G401 (cell line): ENCODE measurements at regions not wholly inside any gene's neighbourhood (a gene's known extent, or its start where the extent isn't known, plus 50 kb on each side); places are given as distances from the start of the nearest gene placed in this dataset.
"Not testable (repeated sequence)": the region's sequence is repeated elsewhere in the genome, so short reads cannot be mapped to it uniquely, and the experiment has no call there.

Experiments
- DNase-seq: peaks from one replicate; pipeline ENCODE4 v3.0.0-alpha.2; 2015; ENCODE audit warnings: low spot score
- in situ Hi-C: cut with HindIII; loops from 2 replicates; pipeline ENCODE4 v1.10.0; 2016; ENCODE audit warnings: low sequenced_read_pairs, mixed read lengths

DNA sequence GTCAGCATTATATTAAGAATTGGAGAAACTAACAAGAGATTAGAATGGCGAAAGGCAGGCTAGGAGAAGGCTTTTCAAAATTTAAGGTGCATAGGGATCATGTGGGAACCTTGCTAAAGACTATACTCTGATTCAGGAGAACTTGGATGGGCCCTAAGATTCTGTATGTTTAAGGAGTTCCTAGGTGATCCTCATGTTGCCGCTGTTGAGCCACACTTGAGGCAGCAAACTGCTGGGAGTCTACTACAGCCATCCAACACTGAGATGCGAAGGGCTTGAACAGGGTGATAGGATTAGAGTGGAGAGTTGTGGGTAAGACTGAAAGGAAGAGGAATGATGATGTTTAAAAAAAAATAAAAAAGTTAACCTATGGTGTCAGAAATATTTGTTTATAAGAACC, 1013.2 kb downstream of the MRPL39 start:
- in situ Hi-C loops: no loop called here

DNA sequence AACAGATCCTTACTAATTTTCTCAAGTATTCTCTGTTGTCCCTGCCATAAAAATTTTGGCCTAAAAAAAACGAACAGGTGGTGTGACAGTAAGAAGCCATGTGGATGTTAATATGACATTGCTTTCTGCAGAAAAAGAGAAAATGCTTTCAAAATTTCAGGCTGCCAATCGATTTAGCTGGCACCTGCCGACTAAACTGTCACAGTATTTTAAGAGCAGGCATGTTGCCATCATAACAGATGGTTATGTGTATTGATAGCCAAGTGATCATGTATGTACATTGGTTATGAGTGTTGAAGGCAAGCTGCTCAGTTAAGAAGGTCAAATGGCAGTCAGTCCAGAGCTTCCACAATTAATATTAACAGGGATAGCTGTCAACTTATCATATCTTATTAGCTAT, 1017.0 kb downstream of the MRPL39 start:
- in situ Hi-C loops: no loop called here
- DNase-seq: peak; percentile 89

More for the DNA sequence above, 1013.2 kb downstream of the MRPL39 start:
- no peak for DNase-seq

DNA sequence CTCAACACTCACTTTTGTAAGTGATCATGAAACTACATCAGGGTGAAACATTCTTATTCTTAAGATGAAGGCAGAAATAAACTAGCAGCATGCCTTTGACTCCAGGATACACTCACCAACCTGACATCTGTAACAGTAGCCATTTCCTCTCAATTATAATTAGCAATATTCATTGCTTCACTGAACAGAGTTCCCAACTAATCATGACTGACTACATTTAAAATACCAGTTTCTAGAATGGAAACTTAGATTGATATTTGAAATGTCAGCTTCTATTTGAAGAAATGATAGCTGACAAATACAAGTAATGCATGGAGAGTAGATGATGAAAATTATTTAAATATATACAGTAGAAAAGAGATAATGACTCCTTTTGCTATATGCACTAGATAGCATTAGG, 1023.8 kb downstream of the MRPL39 start:
- DNase-seq: no peak
- in situ Hi-C loops: no loop called here

DNA sequence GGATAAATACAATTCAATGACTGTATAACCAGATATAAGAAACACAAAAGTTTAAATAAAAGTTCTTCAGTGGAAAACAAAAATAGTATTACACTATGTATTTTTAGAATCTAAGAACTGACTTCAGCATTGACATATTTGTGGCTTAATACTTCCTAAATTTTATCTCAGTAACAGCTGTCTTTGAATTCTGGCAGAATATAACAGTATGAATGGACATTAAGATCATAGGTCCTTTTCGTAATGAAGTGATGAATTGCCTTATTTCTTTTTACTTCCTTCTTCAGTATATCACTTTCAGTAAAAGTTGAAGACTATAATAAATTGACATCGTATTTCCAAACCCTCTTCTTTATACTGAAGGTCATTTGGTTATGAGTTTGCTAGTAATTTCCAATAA, 1030.0 kb downstream of the MRPL39 start:
- in situ Hi-C loops: no loop called here
- DNase-seq: no peak

DNA sequence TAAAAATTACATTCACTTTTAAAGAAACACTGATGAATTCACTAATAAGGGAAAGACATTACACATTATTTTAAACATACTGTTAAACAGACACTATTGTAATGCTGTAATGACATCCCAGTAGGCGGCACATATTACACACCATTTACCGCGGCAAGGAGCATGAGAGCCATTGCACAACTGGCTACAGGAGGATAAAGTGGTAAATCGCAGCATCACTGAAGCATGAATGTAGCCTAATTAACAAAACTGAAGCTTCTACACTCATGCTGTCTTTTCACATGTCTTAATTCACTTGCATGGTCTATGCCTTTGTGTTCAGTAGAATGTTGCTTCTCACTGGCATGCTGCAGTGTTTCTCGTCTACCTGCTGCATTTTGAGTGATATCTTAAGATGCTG, 1046.0 kb downstream of the MRPL39 start:
- in situ Hi-C loops: no loop called here
- DNase-seq: no peak

DNA sequence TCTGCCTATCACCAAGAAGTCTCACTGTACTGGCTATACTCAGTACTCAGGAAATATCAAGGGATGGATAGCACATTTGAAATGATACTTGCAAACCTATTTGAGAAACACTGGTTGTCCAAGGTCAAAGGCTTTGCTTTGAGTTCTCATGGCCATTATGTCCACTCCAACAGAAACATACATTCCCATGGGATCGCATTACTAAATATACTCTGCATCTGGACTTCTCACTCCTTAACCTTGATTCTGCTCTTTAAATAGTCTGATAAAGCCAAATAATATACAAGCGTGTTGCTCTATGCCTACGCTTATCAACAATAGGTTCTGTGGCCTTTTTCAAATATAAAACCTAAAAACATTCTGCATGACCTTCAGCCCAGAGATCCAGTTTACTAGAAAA, 1054.8 kb downstream of the MRPL39 start:
- in situ Hi-C loops: no loop called here
- DNase-seq: no peak

DNA sequence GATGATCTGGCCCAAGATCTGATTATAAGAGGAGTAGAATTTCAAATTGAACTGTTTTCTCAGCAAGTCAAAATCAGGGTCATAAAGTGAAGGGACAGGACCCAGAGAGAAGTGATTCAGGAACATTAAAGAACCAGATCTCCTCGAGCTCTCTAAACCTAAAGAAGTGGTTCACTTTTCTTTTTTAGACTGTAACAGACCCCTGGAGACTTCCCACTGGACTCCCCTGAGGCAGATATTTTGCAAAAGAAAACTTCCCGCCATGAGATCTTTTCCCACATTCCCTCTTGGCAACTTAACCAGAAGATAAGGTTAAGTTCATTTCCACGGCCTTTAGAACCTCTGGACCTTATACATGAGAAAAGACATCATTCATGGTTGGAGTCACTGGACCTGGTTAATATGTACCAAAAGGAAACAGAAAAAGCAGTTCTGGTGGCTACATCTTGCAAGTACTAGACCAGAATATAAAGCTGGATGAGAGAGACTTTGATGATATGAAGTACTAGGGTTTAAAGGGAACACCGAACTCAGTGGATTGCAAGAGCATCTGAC, 1061.4 kb downstream of the MRPL39 start:
- no peak for DNase-seq
- in situ Hi-C loops: no loop called here

DNA sequence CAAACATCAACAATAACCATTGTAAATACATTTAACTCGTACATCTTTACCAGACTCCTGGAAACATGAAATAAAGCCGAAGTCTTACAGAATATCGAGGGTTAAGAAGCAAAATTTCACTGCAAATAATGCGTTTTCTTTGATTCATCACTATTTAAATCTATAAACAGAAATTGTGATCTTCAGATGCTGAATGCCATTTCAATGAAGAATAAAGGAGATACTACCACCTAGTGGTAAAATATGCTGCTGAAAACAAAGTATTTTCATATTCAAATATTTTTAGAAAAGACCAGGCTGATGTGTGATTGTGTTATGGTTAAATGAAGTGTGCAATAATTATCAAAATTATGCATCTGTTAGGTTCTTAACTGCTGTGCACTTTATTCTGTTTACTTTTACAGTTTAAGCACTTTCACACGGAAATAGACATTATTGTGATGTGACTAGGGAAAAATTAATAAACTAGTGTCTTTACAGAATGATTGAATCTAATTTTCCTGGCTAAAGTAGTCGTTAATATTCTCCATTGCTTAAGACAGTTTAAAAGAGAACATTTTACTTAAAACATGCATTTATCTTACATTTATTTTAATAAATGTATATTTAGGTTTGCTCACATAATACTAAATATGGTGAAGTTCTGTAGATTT, 1093.1 kb downstream of the MRPL39 start:
- in situ Hi-C loops: no loop called here
- peak; percentile 6 for DNase-seq

DNA sequence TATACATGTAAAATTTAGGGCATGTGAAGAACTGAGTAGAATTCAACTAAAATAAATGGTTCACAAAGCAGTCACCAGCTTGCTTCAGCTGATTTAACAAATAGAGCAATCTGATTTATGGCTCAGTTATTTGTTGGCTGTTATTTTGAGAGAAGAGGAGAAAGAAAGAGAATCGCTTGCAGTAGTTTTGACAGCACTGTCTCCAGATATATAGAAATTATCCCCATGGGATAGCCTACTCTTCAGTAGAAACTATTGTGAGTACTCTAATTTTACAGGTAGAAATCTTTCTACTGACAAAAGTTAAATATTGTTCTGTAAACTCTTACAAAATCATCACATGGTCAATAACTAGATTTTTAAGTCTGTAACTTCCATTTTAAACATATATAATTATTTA, 1098.2 kb downstream of the MRPL39 start:
- no peak for DNase-seq
- in situ Hi-C loops: no loop called here

DNA sequence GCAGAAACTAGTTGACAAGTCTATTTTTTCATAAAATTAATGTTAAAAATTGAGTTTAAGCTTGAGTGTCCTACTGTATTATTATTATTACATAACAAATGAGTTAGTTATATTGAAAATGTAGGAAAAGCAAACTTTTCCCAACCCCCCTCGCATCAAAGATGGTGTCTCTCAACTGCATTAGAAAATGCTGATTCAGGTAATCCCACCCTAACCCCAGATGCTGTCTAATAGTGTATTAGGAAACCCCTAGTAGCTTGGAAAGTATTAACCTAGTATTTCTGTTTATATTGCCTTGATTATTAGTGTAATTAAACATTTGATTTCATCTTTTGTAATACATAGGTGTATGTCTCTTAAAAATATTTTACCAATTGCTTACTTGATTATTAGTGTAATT, 1120.3 kb downstream of the MRPL39 start:
- in situ Hi-C loops: no loop called here
- DNase-seq: no peak

DNA sequence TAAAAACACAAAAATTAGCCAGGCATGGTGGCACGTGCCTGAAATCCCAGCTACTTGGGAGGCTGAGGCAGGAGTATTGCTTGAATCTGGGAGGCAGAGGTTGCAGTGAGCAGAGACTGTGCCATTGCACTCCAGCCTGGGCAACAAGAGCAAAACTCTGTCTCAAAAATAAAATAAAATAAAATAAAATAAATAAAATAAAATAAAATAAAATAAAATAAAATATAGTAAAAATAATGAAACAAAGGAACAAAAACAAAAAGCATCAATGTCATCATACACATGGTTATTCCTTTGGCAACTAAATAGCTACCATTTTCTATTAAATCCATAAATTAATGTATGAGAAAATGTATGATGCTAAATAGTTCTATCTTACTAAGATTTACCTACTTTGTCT, 1123.9 kb downstream of the MRPL39 start:
- DNase-seq, in situ Hi-C loops: not testable (repeated sequence)

DNA sequence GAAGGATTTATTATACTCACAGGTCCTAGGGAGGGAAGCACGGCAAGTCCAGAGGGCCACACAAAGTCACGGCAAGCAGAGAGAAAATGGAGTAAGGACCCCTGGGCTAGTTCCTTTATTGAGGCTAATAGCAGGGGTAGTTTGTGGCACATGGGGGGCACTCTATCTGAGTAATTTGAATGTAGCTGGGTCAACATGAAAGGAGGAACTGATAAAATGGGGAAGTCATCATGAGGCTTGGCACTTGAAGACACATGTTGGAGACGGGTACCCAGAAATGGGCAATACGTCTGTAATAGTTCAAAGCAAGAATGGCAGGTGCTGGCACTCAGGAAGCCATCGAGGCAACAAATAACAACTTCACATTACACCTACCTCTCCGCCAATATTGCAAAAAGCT, 1136.4 kb downstream of the MRPL39 start:
- no peak for DNase-seq
- in situ Hi-C loops: no loop called here

DNA sequence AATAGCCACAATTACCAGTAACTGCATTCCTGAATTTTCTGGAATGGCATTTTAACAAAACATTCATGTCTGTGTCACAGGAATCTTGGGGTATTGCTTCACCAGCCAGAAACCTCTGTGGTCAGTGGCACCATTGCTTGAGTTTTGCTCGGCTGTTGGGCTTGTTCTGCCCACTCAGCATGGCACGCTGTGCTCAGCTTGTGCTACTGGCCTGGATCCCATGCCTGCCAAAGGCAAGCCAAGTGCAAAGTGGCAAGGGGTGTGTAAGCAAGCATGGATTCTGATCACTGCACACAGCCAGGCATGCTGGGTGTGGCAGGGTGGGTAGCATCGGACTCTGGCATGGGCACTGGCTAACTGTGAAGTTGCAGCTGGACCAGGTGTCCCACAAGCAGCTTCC, 1150.9 kb downstream of the MRPL39 start:
- in situ Hi-C loops: no loop called here
- no peak for DNase-seq

DNA sequence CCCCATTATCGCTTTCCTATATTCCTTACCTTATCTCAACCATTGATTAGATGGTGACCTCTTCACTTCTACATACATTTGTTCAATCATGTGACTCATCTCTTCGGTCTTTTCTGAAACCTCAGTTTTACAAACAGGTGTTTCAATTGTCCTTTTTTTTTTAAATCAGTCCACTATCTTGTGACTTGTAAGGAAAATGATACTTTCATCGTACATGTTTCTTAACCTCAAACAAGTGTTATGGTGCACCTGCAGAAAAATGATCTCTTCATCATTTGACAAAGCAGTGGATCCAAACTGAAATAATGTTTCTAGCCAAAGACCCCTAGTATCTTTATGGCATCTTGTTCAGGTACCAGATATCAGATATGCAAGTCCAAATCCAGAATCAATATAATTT, 1157.2 kb downstream of the MRPL39 start:
- no peak for DNase-seq
- in situ Hi-C loops: no loop called here

DNA sequence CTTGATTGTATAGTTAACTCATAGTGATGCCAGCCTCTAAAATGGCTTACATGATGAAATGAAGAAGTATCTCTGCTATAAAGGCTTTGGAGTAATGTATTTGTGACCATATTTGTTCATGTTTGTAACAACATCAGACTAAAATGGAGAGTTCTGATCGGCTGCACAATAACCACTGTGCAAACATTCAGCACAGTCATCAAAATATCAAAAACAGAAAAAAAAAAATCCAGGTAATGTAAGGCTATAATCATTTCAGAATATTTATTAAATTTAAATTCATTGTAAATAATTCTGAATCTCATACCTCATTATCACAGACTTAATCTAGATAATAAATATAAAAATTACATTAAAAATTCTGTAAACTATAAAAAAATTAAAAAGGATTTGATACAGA, 1161.8 kb downstream of the MRPL39 start:
- DNase-seq: no peak
- in situ Hi-C loops: no loop called here

DNA sequence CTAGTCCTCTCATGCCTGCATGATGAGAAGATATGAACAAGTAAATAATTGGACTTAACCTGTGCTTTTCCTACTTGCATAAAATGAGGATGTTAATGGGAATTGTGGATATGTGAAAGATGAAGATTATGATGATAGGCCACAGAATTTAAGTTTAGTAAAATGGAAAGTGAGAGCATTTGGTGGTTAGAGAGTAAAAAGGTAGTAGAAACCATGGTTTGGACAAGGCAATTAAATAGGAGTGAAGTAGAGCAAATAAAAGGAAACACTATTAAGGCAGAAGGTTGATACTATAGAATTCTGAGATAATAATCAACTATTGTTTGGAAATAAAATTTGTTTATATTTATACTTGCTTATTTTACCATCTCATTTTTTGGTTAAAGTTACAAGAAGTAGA, 1162.5 kb downstream of the MRPL39 start:
- no peak for DNase-seq
- in situ Hi-C loops: no loop called here

DNA sequence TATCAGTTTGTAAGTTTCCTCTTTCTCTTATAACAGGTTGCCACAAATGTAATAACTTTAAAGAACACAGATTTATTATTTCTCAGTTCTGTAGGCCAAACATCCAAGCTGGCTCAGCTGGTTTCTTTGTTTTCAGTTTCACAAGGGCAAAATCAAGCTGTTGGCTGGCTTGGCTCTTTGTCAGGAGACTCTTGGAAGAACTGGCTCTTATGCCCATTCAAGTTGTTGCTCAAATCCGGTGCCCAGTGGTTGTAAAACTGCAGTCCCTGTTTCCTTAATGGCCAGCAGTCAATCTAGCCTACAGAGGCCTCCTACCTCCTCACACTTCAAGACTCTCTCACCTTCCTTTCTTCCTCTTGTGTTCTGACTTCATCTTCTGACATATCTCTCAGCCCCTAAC, 1171.0 kb downstream of the MRPL39 start:
- in situ Hi-C loops: no loop called here
- DNase-seq: no peak

DNA sequence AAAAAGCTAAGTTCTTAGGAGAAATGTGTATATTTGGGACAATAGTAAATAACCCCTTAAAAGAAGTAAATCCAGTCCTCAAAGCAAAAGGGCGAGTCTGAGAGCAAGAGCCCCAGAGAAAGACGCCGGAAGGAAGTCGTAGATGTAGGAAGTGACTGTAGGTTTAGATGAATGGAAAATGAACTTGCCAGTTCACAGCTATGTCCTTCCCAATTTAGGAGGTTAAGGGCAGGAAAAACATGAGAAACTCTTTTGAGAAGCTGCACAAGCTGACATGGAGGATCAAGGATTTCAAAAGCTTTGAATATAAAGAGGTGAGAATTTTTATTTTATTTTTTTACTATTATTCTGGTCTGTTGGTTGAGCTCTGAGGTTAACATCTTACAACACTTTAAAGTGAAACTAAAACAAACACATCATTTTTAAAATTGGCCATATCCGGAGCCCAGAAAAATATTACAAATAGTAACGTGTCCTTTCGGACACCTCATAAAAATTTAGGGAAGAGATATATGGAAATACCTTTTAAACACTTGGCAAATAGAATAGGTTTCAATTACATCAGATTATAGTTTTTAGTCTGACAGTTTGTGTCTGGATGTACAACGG, 1178.6 kb downstream of the MRPL39 start:
- DNase-seq: no peak
- in situ Hi-C loops: no loop called here

DNA sequence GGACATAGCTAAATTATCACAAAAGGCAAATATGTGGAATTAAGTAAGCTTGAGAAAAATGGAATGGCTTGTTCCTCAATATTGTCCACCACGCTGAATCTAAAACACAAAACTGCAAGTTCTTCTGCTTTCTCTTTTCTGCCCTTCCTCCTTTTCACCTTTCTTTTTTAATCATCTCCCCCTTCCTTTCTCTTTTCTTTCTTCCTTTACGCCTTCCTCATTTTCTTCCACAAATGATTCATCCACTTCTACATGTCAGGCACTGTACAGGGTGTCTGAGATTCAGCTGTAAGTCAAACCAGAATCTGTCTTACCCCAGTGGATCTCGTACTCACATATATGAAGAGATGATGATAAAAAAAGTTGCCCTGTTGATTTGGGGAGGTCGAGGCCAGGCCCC, 1182.5 kb downstream of the MRPL39 start:
- DNase-seq: no peak
- in situ Hi-C loops: no loop called here

DNA sequence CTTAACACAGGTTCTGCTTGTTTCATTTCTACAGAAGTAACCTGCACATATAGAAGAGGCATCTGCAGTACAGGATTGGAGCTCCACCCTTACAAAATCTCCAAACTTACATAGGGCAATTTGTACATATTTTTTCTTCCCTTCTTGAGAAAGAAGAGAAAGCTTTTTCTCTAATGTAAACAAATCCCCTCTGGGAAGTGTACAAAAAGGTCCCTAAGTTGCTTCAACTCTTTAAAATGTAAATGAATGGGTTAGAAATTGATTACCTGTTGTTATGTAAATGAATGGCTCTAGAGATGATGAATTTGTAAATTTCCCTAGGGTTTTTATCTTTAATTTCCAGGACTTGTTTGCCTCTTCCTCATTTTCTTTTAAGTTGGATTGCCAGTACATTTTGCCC, 1183.7 kb downstream of the MRPL39 start:
- no peak for DNase-seq
- in situ Hi-C loops: no loop called here

DNA sequence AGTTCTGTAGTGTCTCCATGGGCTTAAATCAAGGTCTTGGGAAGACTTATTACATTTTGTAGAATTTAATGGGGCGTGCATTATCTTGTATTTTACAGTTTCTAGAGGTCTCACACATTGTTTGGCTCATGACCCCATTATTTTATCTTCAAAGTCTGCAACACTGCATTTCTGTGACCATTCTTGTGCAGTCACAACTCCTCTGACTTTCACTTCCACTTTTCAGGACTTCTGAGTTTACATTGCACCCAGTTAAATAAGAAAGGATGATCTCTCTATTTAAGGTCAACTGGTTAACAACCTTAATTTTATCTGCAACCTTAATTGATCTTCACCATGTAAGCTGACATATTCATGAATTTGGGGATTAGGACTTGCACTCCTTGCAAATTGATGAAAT, 1186.6 kb downstream of the MRPL39 start:
- in situ Hi-C loops: no loop called here

More for the DNA sequence above, 1186.6 kb downstream of the MRPL39 start:
- no peak for DNase-seq
